H54 (cell line): ENCODE measurements at regions not wholly inside any gene's neighbourhood (a gene's known extent, or its start where the extent isn't known, plus 50 kb on each side); places are given as distances from the start of the nearest gene placed in this dataset.
"Not testable (repeated sequence)": the region's sequence is repeated elsewhere in the genome, so short reads cannot be mapped to it uniquely, and the experiment has no call there.

Source experiments
- DNase-seq: peaks from one replicate; pipeline ENCODE4 v3.0.0; 2011; ENCODE audit warnings: low spot score, mixed read lengths; ENCODE audit not compliant: insufficient read length
- FAIRE-seq: peaks from 3 replicates; lab custom pipeline; 2011; peaks lifted over from hg19 to GRCh38; lab: Jason Lieb, UNC
- POLR2A ChIP-seq: IDR thresholded peaks from 2 replicates; pipeline ENCODE4 v1.6.1; 2011; ENCODE audit warnings: low read depth, mild to moderate bottlenecking, low read length

GRCh38 chr14:23725980-23726710 lies 90.0 kb downstream of the DHRS2 start:
- FAIRE-seq = no peak
- DNase-seq = no peak
- no peak for TF ChIP-seq POLR2A

- DNase-seq (peak; percentile 40), FAIRE-seq (no peak)
- TF ChIP-seq POLR2A = no peak
Observed at GRCh38 chr14:23727566-23728335, 91.6 kb downstream of the DHRS2 start.

- TF ChIP-seq POLR2A = no peak
- DNase-seq (no peak), FAIRE-seq (no peak)
Observed at GRCh38 chr14:23728791-23729190, 92.6 kb downstream of the DHRS2 start.

- TF ChIP-seq POLR2A = no peak
- no peak for DNase-seq
- no peak for FAIRE-seq
Observed at GRCh38 chr14:23729720-23730387, 93.7 kb downstream of the DHRS2 start.

- FAIRE-seq (no peak), DNase-seq (no peak)
- no peak for TF ChIP-seq POLR2A
Observed at GRCh38 chr14:23735394-23735793, 99.2 kb downstream of the DHRS2 start.

- not testable (repeated sequence) for FAIRE-seq, DNase-seq
Observed at GRCh38 chr14:23744368-23744767, 108.2 kb downstream of the DHRS2 start.

GRCh38 chr14:23750357-23750756 lies 114.2 kb downstream of the DHRS2 start:
- DNase-seq (no peak), FAIRE-seq (no peak)
- no peak for TF ChIP-seq POLR2A

- no peak for TF ChIP-seq POLR2A
- FAIRE-seq = no peak
- DNase-seq = no peak
Observed at GRCh38 chr14:23751616-23752015, 115.5 kb downstream of the DHRS2 start.

- no peak for TF ChIP-seq POLR2A
- DNase-seq = no peak
- FAIRE-seq = no peak
Observed at GRCh38 chr14:23763394-23763793, 127.2 kb downstream of the DHRS2 start.

GRCh38 chr14:23766737-23767401 lies 130.7 kb downstream of the DHRS2 start:
- TF ChIP-seq POLR2A = no peak
- FAIRE-seq (no peak), DNase-seq (no peak)

GRCh38 chr14:23769221-23769728 lies 133.1 kb downstream of the DHRS2 start:
- not testable (repeated sequence) for DNase-seq, FAIRE-seq

- FAIRE-seq = no peak
- TF ChIP-seq POLR2A = no peak
- no peak for DNase-seq
Observed at GRCh38 chr14:23773981-23774380, 137.8 kb downstream of the DHRS2 start.

- DNase-seq = no peak
Observed at GRCh38 chr14:23776296-23776695, 140.1 kb downstream of the DHRS2 start.

GRCh38 chr14:23785208-23785607 lies 149.0 kb downstream of the DHRS2 start:
- DNase-seq = no peak
- no peak for FAIRE-seq
- TF ChIP-seq POLR2A = no peak

More at GRCh38 chr14:23776296-23776695, 140.1 kb downstream of the DHRS2 start:
- TF ChIP-seq POLR2A = no peak
- no peak for FAIRE-seq
